Parathyroid adenoma (tissue), 2 donors: ENCODE measurements at regions not wholly inside any gene's neighbourhood (a gene's known extent, or its start where the extent isn't known, plus 50 kb on each side); places are given as distances from the start of the nearest gene placed in this dataset.

Experiments used
- H2AFZ ChIP-seq: fragments of 300-600 bp; sonication (generic); one replicate; pipeline ENCODE4 v1.7.0; 2017; ENCODE audit warnings: antibody characterized with exemption, mild to moderate bottlenecking
- H3K27ac ChIP-seq: fragments of 300-600 bp; sonication (generic); one replicate; pipeline ENCODE4 v1.7.0; 2017
- H3K27me3 ChIP-seq: fragments of 300-600 bp; sonication (generic); one replicate; pipeline ENCODE4 v1.7.0; 2017; ENCODE audit warnings: low read length; ENCODE audit not compliant: control insufficient read depth, insufficient read depth
- H3K36me3 ChIP-seq: fragments of 300-600 bp; sonication (generic); one replicate; pipeline ENCODE4 v1.7.0; 2017; ENCODE audit warnings: low read length; ENCODE audit not compliant: control insufficient read depth, insufficient read depth
- H3K4me1 ChIP-seq: fragments of 300-600 bp; sonication (generic); one replicate; pipeline ENCODE4 v1.7.0; 2017; ENCODE audit warnings: control low read depth
- H3K4me2 ChIP-seq: fragments of 300-600 bp; sonication (generic); one replicate; pipeline ENCODE4 v1.7.0; 2017; ENCODE audit warnings: low read length
- H3K4me3 ChIP-seq: fragments of 300-600 bp; sonication (generic); one replicate; pipeline ENCODE4 v1.7.0; 2017; ENCODE audit warnings: low read depth, low read length
- H3K79me2 ChIP-seq: fragments of 300-600 bp; sonication (generic); one replicate; pipeline ENCODE4 v1.7.0; 2017; ENCODE audit warnings: control low read depth
- H3K9ac ChIP-seq: fragments of 300-600 bp; sonication (generic); one replicate; pipeline ENCODE4 v1.7.0; 2017; ENCODE audit warnings: mild to moderate bottlenecking
- H3K9me3 ChIP-seq: fragments of 300-600 bp; sonication (generic); one replicate; pipeline ENCODE4 v1.7.0; 2017; ENCODE audit warnings: low read length; ENCODE audit not compliant: control insufficient read depth
- TF ChIP-seq, protein P1 (sequence below): fragments of 300-600 bp; sonication (generic); IDR thresholded peaks from one replicate; pipeline ENCODE4 v1.7.0; 2017; ENCODE audit warnings: antibody characterized with exemption, mild to moderate bottlenecking
- donor health status: primary hyperparathyroidism.

DNA sequence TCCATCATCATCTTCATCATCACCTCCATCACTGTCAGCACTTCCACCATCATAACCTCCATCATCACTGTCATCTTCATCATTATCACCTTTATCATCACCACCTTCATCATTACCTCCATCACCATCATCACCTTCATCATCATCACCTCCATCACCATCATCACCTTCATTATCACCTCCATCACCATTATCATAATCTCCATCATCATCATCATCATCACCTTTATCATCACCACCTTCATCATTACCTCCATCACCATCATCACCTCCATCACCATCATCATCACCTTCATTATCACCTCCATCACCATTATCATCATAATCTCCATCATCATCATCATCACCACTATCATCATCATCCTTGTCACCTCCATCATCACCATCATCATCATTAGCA lies 309.7 kb downstream of the HAPSTR1 start:
- H3K4me3 ChIP-seq, result no peak overlapping the region
- TF ChIP-seq, protein P1, sequence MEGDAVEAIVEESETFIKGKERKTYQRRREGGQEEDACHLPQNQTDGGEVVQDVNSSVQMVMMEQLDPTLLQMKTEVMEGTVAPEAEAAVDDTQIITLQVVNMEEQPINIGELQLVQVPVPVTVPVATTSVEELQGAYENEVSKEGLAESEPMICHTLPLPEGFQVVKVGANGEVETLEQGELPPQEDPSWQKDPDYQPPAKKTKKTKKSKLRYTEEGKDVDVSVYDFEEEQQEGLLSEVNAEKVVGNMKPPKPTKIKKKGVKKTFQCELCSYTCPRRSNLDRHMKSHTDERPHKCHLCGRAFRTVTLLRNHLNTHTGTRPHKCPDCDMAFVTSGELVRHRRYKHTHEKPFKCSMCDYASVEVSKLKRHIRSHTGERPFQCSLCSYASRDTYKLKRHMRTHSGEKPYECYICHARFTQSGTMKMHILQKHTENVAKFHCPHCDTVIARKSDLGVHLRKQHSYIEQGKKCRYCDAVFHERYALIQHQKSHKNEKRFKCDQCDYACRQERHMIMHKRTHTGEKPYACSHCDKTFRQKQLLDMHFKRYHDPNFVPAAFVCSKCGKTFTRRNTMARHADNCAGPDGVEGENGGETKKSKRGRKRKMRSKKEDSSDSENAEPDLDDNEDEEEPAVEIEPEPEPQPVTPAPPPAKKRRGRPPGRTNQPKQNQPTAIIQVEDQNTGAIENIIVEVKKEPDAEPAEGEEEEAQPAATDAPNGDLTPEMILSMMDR, result no peak
- H3K27ac ChIP-seq, result no peak overlapping the region
- H3K27me3 ChIP-seq, result no peaks in the 10 kb centered on the region
- H3K4me2 ChIP-seq, result no peak overlapping the region
- no peaks in the 10 kb centered on the region for H3K9me3 ChIP-seq
- no peaks in the 10 kb centered on the region for H3K79me2 ChIP-seq
- no peaks in the 10 kb centered on the region for H3K36me3 ChIP-seq
- no peak overlapping the region for H2AFZ ChIP-seq
- H3K9ac ChIP-seq, result no peak overlapping the region
- no peaks in the 10 kb centered on the region for H3K4me1 ChIP-seq

- Histone ChIP-seq H3K79me2 (no peaks in the 10 kb centered on the region), H3K4me3 (no peak overlapping the region), H2AFZ (no peak overlapping the region)
Observed at GRCh38 chr16:9402293-9402860, 310.9 kb downstream of the HAPSTR1 start.

GRCh38 chr16:9404811-9405210 lies 313.4 kb downstream of the HAPSTR1 start:
- Histone ChIP-seq H3K4me3 (no peak overlapping the region), H3K27ac (no peak overlapping the region), H3K79me2 (no peaks in the 10 kb centered on the region), H3K4me2 (no peak overlapping the region), H3K27me3 (no peaks in the 10 kb centered on the region), H3K9ac (no peak overlapping the region), H3K4me1 (no peaks in the 10 kb centered on the region), H3K36me3 (no peaks in the 10 kb centered on the region), H3K9me3 (no peaks in the 10 kb centered on the region), H2AFZ (no peak overlapping the region)
- TF ChIP-seq, protein P1, result no peak

More at GRCh38 chr16:9402293-9402860, 310.9 kb downstream of the HAPSTR1 start:
- H3K4me1 ChIP-seq, result no peaks in the 10 kb centered on the region
- no peaks in the 10 kb centered on the region for H3K27me3 ChIP-seq
- H3K9ac ChIP-seq, result no peak overlapping the region
- H3K27ac ChIP-seq, result no peak overlapping the region
- no peaks in the 10 kb centered on the region for H3K9me3 ChIP-seq
- H3K4me2 ChIP-seq, result no peak overlapping the region
- H3K36me3 ChIP-seq, result no peaks in the 10 kb centered on the region
- TF ChIP-seq, protein P1, result no peak

DNA sequence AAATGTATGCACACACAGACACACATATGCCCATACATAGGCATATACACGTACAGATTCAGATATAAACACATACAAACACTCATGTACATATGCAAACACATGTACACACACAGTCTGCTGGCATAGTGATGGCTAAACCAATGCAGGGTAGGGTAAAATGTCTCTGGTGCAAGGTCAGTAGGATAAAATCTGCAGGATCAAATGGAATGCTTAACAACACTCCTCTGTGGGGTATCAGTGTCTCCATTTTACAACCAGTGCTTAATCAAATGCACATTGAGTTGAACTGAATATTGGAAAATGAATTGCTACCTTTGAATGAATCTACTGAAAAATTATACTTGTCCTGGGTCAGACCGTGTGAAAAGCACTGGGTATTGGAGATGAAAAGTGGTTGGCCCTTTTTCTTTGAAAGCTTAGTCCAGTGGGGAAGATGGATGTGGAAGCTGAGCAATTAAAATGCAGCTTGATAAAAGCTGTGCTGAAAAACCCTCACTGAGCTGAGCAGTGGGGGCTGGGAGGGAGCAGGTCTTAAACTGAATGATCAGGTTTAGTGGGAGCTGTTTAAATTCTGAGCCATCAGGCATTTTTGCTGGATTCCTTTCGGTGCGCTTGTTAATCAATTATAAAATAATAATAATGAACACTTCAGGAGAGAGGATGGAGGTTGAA lies 314.7 kb downstream of the HAPSTR1 start:
- Histone ChIP-seq H3K4me3 (no peak overlapping the region), H3K4me2 (no peak overlapping the region), H3K9ac (no peak overlapping the region), H2AFZ (no peak overlapping the region), H3K79me2 (no peaks in the 10 kb centered on the region), H3K9me3 (no peaks in the 10 kb centered on the region), H3K36me3 (no peaks in the 10 kb centered on the region), H3K27ac (no peak overlapping the region), H3K27me3 (no peaks in the 10 kb centered on the region), H3K4me1 (no peaks in the 10 kb centered on the region)
- TF ChIP-seq, protein P1, result no peak
